NOMO-1 treated with DMSO at 0.1 percent for 48 hours (cell line): ENCODE measurements at regions not wholly inside any gene's neighbourhood (a gene's known extent, or its start where the extent isn't known, plus 50 kb on each side); places are given as distances from the start of the nearest gene placed in this dataset.
A peak's percentile ranks its signal among the peaks of the same experiment; 100 is the strongest.
"Not testable (repeated sequence)": the region's sequence is repeated elsewhere in the genome, so short reads cannot be mapped to it uniquely, and the experiment has no call there.

Experiments used
- DNase-seq: peaks from one replicate; lab custom pipeline; 2025; ENCODE audit not compliant: unreplicated experiment; lab: John Stamatoyannopoulos, UW

DNA sequence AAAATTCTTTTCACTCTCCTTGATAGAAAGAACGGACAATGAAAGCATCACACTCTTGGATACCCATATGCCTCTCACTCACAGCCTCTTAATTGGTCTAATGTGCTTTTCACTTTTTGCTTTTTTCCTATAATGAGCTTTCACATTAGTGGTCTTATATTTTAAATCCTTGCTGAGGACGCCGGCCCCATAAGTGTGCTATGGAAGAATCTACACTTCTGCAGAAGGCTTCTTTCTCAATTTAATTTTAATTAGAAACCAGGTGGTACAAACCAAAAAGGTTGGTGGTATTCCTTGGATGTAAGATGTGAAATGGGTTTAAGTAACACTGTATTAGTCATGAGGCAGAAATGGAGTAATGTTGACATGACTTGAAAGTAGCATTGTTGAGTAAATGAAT lies 190.6 kb upstream of the NFIA start:
- DNase-seq = no peak

DNA sequence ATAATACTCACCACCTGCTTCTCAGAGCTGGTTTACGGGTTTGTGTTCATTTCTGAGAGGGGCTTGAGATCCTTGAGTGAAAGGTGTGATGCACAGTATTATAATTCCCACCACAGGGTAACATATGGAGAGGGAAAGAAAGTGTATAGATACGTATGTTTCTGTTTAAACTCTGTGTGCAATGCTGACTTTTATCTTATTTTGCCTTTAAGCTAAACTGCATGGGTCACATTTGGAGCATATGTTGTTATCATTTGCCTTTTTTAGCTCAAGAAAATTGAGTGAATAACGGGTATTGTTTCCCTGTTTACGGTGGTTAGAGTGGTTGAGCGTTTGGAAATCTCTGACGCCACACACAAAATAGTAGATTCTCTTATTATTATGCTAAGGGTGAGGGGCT lies 191.1 kb upstream of the NFIA start:
- no peak for DNase-seq

DNA sequence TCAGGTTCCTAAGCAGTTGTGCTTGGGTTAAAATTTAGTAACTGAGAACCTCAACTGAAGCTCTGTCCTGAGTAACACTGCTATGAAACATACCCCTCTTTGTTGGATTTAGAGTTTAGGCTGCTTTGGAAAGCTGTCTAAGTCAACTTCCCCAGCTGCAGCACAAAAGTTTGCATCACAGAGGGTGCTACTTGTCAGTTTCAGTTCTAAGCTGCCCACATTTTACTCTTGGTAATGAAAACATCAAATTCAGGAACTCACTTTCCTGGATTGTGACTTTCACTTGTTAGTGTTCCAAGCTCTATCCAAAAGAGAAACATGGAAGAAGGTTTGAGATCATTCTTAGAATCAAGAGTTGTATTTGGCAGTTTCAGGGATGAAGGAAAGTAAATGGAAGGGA lies 191.7 kb upstream of the NFIA start:
- DNase-seq = peak; percentile 32

DNA sequence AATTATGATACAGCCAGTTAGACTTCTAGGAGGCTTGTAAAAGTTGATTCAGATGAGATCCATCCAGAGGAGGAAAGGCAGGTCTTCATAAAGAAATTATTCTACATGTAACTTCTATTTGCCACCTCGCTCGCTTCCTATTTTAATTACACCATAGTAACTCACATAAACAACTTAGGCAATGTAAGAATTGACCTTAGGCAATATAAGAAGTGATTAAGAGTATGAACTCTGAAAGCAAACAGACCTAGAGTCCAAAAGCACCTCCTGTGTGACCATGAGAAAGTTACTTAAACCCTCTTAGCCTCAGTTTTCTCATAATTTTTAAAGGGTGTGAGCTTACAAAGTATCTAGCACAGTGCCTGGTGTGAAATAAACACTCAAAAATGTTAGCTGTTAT lies 192.7 kb upstream of the NFIA start:
- DNase-seq = no peak

DNA sequence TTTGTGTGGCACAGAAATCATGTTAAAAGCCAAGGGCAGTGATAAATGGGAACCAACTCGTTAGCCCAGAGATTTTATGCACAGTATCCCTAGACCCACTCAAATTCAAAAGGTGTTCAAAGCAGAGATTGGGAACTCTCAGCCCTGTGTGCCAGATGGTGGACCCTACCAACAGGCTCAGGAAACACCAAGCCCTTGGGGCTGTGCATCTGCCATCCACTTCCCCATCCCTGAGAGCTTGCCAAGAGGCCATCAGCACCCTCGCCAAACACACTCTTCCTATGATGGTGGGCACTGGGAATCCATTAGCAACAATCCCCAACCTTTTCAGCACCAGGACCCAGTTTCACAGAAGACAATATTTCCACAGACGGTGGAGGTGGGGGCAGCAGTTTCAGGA lies 194.2 kb upstream of the NFIA start:
- no peak for DNase-seq

DNA sequence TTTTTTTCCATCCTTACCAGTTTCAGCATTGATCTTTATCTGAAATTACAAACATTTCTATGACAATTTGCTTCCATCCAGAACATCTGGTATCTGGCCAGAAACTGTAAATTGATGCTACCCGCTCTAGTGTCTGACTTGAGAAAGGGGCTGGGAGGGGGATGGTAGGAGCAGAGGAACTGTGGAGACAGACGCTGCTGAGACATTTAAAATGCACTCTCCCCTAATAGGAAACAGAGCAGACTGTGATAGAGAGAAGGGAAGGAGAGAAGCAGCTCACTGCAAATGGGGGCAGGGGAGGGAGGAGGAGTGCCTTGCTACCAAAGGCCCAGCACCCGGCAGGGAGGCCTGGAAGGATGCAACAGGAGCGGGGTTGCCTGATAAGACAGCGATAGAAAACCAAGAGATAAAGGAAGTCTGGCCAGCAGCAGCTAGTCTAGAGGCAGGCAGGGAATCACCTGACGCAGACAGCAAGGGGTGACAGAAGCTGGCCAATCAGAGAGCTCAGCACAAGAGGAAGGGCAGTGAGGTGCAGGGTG lies 195.5 kb upstream of the NFIA start:
- no peak for DNase-seq

DNA sequence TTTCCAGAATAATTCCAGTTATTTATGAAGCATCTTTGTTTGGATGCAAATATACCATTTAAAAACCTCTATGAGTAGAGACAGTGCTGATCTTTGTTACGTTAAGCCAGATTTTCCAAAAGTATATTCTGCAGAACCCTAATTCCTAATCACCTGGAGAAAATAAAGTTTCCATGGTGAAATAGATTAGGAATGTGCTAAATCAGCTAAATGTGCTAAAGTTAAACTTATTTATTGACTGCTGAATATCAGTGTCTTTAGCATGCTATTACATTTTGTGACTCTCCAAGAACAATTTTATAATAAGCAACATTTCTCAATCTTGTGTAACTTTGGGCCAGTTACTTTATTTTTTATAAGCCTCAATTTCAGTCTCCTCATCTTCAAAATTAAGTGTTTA lies 196.3 kb upstream of the NFIA start:
- no peak for DNase-seq

DNA sequence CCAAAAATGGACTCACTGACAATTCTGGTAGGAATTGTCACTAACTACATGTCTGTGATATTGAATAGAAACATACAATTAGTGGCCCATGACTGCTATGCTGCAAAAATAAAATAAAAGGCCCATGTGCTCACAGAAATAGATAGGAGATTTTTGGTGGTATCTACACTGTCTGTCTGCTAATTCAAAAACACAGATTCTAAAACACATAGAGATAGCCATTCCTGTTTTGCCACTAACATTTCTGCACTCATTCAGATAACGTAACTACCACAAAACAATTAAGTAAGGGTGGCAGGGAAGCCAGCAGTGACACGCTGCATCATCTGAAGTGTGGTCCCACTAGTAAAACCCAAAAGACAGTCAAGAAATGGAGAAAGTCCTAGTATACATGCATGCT lies 202.2 kb upstream of the NFIA start:
- DNase-seq = no peak

DNA sequence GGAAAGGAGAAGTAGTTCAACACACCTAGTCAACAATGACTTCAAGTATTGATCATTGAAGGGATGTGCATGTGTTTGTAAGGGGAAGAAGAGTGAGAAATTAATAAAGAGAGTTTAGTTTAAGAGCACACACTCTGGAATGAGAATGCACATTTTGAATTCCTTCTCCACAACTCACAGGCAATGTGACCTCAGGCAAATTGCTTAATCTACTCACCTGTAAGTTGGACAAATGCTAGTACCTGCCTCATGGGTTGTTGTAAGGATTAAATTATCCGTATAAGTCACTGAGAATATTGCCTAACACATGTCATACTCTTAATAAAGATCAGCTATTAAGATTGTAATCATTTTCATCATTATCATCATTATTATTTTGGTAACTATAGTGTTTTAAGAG lies 204.0 kb upstream of the NFIA start:
- no peak for DNase-seq

DNA sequence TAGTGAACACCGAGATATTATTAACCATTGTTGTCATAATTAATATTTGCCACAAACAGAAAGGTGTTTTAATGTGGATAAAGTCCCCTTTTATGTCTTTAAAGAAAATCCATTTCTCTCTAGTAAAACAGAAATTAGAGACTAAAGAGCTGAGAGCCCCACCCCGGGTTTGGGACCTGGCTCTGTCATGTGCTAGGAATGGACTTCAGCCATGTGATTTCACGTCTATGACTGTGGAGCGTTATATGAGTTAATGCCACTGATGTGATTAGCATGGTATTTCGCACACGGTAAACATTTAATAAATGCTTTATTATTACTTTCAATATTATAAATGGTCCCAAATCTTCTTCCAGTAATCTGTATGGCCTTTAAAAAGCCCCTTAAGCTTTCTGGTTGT lies 205.0 kb upstream of the NFIA start:
- DNase-seq = no peak

DNA sequence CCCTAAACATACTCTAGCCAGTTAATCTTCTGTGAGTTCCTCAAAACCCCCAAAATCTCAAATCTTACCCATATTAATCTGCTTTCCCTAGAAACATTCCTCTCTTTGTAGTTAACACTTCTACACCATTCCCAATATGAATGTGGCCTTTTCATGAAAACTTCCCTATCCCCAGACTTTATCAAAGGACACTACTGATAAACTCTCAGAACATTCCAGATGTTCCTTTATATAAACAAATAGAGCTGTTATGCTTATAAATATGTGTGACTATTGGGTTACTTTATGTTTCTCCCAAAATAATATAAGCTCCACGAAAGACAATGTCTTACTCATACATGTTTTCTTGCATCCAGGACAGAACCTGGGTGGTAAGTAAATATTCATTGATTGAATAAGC lies 205.4 kb upstream of the NFIA start:
- no peak for DNase-seq

DNA sequence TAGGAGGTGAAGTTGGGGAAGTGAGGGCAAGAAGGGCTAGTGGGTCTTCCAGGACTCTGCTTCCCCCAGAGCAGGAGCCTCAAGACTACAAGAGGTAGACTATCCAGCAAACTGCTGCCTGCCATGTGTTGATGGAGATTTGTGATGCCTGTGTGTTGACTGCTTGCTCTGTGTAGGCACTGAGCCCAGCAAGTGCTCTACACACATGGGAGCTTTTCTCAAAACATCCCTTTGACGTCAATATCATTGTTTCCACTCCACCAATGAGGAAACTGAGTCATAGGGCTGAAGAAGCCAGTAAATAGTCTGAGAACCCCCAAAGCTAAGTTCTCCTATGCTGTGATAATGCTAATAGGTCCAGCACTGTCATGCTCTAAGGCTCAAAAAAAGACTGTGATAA lies 207.2 kb upstream of the NFIA start:
- DNase-seq = no peak

DNA sequence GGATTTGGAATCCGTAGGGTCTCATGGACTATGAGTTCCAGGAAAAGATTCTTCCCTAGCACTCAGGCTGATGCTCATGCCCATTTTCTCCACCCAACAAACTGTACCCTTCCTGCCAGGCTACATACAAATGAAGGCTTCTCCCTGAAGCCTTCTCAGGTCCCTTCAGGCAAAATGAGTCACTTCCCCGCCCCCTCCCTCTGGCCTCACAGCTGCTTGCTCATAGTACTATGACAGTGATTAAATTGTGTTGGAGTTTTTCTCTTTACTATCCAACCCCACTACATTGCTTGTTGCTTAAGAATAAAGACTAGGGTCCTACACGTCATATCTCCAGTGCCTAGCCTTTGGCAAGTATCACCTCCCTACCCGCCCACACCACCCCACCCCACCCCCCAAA lies 207.6 kb upstream of the NFIA start:
- DNase-seq = no peak

DNA sequence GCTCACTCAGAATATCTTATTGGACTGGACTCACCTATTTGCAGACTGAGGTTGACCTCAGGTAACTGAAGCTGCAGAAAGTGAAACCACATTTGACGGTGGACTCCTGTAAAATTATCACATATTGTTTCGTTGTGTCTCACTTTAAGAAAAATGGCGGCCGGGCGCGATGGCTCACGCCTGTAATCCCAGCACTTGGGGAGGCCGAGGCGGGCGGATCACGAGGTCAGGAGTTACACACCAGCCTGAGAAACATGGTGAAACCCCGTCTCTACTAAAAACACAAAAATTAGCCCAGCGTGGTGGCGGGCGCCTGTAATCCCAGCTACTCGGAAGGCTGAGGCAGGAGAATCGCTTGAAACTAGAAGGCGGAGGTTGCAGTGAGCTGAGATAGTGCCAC lies 209.0 kb upstream of the NFIA start:
- DNase-seq = not testable (repeated sequence)

DNA sequence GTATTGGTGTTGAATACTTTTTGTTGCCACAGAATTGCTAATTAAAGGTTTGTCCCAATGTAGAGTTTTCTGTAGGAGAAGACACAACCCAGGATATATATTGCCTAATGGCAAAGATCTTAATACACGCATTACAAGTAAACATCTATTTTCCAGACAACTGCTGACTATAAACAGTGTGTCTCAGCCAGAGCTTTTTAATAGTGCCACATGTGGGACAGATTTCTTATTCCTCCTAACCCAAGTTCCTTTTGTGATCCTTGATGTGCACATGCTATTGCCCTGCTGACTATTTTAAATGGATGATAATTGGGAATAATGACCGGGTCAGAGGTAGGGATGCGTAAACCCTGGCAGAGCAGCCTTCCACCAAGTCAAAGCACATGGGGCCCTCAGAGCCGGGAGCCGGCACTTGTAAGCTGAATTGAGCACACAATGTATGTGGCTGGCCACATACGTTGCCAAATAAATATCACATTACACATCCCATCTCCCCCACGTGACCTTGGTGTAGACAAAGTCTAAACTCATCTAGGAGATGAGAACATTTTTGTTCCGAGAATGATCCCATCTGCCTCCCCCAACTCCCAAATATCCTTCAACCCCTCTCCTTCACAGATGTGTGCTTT lies 209.8 kb upstream of the NFIA start:
- DNase-seq = no peak

DNA sequence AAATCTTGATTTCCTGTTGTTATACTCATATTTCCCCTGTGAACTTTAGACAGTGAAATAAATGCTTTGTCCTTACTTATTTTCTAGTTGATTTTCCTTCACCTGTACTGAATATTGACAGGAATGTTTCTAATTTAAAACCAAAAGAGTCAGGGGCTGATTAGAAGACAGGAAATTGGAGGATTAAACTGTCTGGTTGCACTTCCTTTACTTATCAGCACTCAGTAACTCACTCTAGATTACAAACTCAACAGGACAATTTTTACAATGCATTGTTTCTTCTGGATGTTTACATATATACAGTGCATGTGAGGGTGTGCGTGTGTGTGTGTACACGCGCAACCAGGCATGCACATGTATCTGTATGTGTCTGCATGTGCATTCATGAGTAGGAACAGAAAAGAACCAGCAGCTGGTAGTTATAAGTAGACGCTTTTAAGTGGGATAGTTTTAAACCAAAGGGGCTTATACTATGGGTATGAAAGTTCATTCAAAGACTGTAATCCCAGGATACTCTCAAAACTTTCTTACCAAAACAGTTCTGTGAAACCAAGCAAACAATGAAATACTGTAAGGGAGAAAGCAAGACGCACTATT lies 212.0 kb upstream of the NFIA start:
- no peak for DNase-seq

DNA sequence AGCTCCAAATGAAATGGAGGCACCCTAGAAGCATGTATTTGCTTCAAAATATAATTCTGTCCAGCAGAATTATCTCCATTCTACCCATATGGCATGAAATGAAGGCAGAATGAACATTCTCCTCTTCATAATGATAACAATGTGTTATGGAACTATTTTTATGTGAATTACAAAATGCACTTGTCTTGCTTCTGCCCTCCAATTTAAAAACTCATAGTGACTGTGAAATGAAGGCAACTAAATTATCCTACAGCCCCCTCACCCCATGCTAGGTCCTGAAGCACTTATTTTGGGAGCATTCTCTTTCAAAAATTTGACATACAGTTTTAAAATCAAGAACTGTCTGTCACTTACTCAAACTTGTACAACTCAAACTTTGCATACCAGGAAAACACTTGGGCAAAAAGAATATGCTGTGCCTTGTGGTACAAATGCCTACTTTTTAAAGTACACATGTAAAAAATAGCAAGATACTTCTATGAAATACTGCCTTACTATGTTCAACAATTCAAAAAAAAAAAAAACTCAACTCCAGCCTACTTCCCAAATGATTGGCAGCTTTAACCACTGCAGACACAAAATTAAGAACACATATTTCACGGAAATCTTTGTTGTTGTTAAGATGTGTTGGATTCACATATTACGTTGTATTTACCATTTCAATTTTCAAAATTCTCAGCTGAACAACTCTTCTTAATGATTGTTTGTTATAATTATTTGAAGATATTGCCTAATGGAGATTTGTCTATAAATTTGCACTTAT lies 213.3 kb upstream of the NFIA start:
- no peak for DNase-seq

DNA sequence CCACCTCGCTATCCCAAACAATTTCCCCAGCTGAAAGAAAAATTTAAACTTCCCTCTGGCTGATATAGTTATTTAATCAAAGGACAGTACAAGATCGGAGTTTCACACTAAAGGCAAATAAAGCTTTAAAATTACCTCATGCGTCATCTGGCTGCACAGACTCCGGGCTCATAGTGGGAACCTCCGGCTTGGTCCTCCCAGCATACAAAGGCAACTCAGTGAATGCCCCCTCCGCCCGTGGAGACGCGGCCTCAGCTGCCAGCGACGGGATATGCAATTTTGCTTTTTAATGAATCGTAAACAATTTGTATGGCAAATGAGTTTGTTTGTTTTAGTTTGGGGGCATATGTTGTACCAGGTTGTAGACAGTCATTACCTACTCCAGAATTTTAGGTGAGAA lies 214.6 kb upstream of the NFIA start:
- DNase-seq = no peak

DNA sequence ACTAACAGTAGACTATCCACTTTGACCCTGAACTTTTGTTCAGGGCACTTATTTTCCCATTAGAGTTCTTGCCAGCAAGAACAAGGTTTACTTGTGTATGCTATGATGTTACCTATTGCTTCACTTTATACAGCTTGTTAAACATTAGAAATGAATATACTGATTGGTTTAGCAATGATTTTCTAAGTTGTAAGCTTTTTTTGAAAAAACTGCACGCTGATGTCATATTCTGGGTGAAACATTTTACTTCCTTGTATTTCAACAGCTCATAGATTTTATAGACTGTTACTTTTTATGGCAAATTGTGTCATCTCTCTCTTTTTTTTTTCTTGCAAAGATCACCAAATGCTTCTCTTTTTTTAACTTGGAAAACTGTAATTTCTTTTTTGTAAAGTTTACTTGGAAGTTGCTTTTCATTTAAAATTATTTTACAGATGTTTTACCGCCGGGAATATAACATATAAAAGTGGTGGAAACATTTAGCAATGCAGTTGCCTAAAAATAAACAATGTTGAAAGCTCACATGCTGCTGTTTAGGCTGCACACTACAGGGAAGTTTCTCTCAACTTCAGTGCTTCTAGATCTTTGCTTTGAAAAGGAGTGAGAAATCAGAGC lies 215.3 kb upstream of the NFIA start:
- peak; percentile 75 for DNase-seq

DNA sequence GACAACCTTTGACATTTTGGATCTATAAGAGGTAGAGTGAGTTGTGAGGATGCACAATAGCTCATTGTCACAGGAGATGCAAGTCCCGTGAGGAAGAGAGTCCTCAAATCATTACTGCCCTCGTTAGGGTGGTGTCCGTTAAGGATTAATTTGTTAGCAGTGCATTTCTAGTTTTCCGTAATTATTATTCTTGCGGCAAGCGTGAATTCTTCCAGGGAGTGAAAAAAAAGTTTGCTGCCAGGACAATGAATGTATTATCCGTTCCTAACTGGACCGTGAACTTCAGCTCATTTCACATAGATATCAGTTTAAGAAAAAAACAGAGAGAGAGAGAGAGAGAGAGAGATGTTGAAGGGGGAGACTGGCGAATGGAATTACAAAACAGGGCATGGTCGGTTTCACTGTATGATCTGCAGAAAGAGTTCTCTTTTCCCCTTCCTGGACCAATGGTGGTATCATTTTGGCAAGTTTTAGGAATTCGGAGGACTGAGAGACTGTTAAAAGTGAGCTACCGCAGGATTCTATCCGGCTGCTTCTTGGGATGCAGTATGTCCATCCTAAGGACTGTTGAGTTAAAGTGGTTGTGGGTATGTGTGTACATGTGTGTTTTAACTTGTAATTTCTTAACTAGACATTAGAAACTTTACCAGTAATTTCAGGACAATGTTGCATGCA lies 216.0 kb upstream of the NFIA start:
- DNase-seq = no peak

DNA sequence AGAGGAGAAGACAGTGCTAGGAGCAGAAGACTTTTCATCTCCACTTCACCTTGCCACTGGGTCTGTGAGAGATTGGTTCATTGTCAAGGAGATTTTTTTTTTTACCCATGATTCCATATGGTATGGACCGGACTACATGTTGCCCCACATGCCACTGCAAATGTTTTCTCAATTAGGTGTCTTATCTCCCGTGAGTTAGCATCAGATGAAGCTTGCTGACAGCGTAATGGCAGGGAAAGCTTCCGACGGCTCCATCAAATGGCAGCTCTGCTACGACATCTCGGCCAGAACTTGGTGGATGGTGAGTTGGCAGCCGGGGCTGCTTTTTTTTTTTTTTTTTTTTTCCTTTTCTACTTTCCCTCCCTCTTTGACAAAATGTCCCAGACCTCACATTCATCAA lies 217.2 kb upstream of the NFIA start:
- DNase-seq = no peak
